Liver (tissue), 7 donors: ENCODE measurements at regions not wholly inside any gene's neighbourhood (a gene's known extent, or its start where the extent isn't known, plus 50 kb on each side); places are given as distances from the start of the nearest gene placed in this dataset.

Source experiments
- DNase-seq: peaks from one replicate; pipeline ENCODE4 v3.0.0-alpha.2; 2017; ENCODE audit warnings: low spot score
- H3K27ac ChIP-seq, 2 donors: one replicate each; pipeline ENCODE4 v1.7.0; 2013; ENCODE audit warnings: inconsistent platforms in 2 of 2, low read length in 2 of 2, control low read depth in 1 of 2, low read depth in 1 of 2, mild to moderate bottlenecking in 1 of 2
- H3K27me3 ChIP-seq, 4 donors: one replicate each; pipeline versions ENCODE4 v1.6.1 to v1.7.0; 2013; ENCODE audit warnings: low read length in 3 of 4, inconsistent platforms in 1 of 4, mild to moderate bottlenecking in 1 of 4, moderate library complexity in 1 of 4; ENCODE audit not compliant: control insufficient read depth in 4 of 4, insufficient read depth in 4 of 4
- H3K36me3 ChIP-seq, 4 donors: one replicate each; pipeline versions ENCODE4 v1.6.1 to v1.7.0; 2013; ENCODE audit warnings: low read length in 3 of 4, mild to moderate bottlenecking in 3 of 4, low read depth in 1 of 4, moderate library complexity in 1 of 4; ENCODE audit not compliant: control insufficient read depth in 4 of 4, insufficient read depth in 3 of 4
- H3K4me1 ChIP-seq, 4 donors: one replicate each; pipeline versions ENCODE4 v1.6.1 to v1.7.0; 2013; ENCODE audit warnings: low read length in 3 of 4, mild to moderate bottlenecking in 3 of 4, moderate library complexity in 1 of 4; ENCODE audit not compliant: control insufficient read depth in 4 of 4, insufficient read depth in 4 of 4
- H3K4me3 ChIP-seq, 3 donors: one replicate each; pipeline versions ENCODE4 v1.6.1 to v1.7.0; 2013; ENCODE audit warnings: low read length in 3 of 3, control low read depth in 1 of 3, low read depth in 1 of 3, mild to moderate bottlenecking in 1 of 3
- H3K9ac ChIP-seq, 2 donors: one replicate each; pipeline ENCODE4 v1.7.0; 2013; ENCODE audit warnings: low read length in 2 of 2, mild to moderate bottlenecking in 2 of 2, moderate library complexity in 2 of 2, control low read depth in 1 of 2, low read depth in 1 of 2
- H3K9me3 ChIP-seq, 4 donors: one replicate each; pipeline versions ENCODE4 v1.6.1 to v1.7.0; 2013; ENCODE audit warnings: low read length in 3 of 4; ENCODE audit not compliant: control insufficient read depth in 4 of 4
- ATF3 ChIP-seq: IDR thresholded peaks from 2 replicates; pipeline ENCODE4 v1.6.1; 2016; ENCODE audit warnings: antibody characterized with exemption
- EGR1 ChIP-seq, 2 donors: IDR thresholded peaks; 2 replicates each; pipeline ENCODE4 v1.6.1; 2016 to 2018; ENCODE audit warnings: antibody characterized with exemption in 2 of 2, low read depth in 2 of 2
- FOXA1 ChIP-seq: IDR thresholded peaks from 2 replicates; pipeline ENCODE4 v1.6.1; 2016; ENCODE audit warnings: antibody characterized with exemption
- FOXA2 ChIP-seq: IDR thresholded peaks from 2 replicates; pipeline ENCODE4 v1.6.1; 2016; ENCODE audit warnings: antibody characterized with exemption
- GABPA ChIP-seq, 2 donors: IDR thresholded peaks in 1 of 2; conservative IDR thresholded peaks in 1 of 2; 2 replicates each; pipeline ENCODE4 v1.6.1; 2016; ENCODE audit warnings: antibody characterized with exemption in 2 of 2, mild to moderate bottlenecking in 1 of 2, moderate library complexity in 1 of 2
- HNF4A ChIP-seq, 2 donors: conservative IDR thresholded peaks; 2 replicates each; pipeline ENCODE4 v1.6.1; 2016; ENCODE audit warnings: antibody characterized with exemption in 2 of 2, mild to moderate bottlenecking in 2 of 2
- HNF4G ChIP-seq: IDR thresholded peaks from 2 replicates; pipeline ENCODE4 v1.6.1; 2016; ENCODE audit warnings: antibody characterized with exemption
- JUND ChIP-seq, 2 donors: IDR thresholded peaks; 2 replicates each; pipeline ENCODE4 v1.6.1; 2016; ENCODE audit warnings: antibody characterized with exemption in 2 of 2
- MAX ChIP-seq: IDR thresholded peaks from 2 replicates; pipeline ENCODE4 v1.6.1; 2016; ENCODE audit warnings: antibody characterized with exemption
- NR2F2 ChIP-seq: IDR thresholded peaks from 2 replicates; pipeline ENCODE4 v1.6.1; 2016; ENCODE audit warnings: antibody characterized with exemption
- RAD21 ChIP-seq, 2 donors: IDR thresholded peaks; 2 replicates each; pipeline ENCODE4 v1.6.1; 2016; ENCODE audit warnings: antibody characterized with exemption in 2 of 2, mild to moderate bottlenecking in 2 of 2
- RXRA ChIP-seq, 2 donors: IDR thresholded peaks; 2 replicates each; pipeline ENCODE4 v1.6.1; 2017 to 2018; ENCODE audit warnings: antibody characterized with exemption in 2 of 2, mild to moderate bottlenecking in 1 of 2
- SP1 ChIP-seq: IDR thresholded peaks from 2 replicates; pipeline ENCODE4 v1.6.1; 2018; ENCODE audit warnings: antibody characterized with exemption, mild to moderate bottlenecking
- TAF1 ChIP-seq: conservative IDR thresholded peaks from 2 replicates; pipeline ENCODE4 v1.6.1; 2016; ENCODE audit warnings: antibody characterized with exemption, mild to moderate bottlenecking
- YY1 ChIP-seq: IDR thresholded peaks from 2 replicates; pipeline ENCODE4 v1.6.1; 2016; ENCODE audit warnings: antibody characterized with exemption, mild to moderate bottlenecking
- ZBTB33 ChIP-seq: IDR thresholded peaks from 2 replicates; pipeline ENCODE4 v1.6.1; 2016; ENCODE audit warnings: antibody characterized with exemption
- WGBS: extraction: QIAGEN DNeasy Blood & Tissue Kit; methylation state at CpG from one replicate; pipeline ENCODE4 v1.1.7; 2013; 5-methylcytosine and 5-hydroxymethylcytosine counted together
- donor health status: healthy.
- donor health status: healthy.
- donor health status: healthy.
- donor health status: healthy.

- TF ChIP-seq ZBTB33 (no peak), HNF4G (no peak), NR2F2 (no peak), JUND (IDR thresholded peaks at IDR 0.05) (no peak), MAX (no peak), GABPA (IDR thresholded peaks at IDR 0.05 in 1 of 2, conservative IDR thresholded peaks at IDR 0.05 in 1 of 2) (no peak), FOXA1 (no peak)
Measured at GRCh38 chrY:7826533-7826932, 915.0 kb upstream of the AMELY start (continued).

- Histone ChIP-seq H3K4me1 (no peaks in the 10 kb centered on the region), H3K27ac (no peak overlapping the region)
- 82% methylated on average over 1 of the region's 1 CpG for WGBS
Measured at GRCh38 chrY:7825874-7826273, 914.3 kb upstream of the AMELY start.

GRCh38 chrY:7821295-7822035 lies 909.9 kb upstream of the AMELY start:
- H3K4me1 ChIP-seq: no peaks in the 10 kb centered on the region
- DNase-seq: no peak
- H3K4me3 ChIP-seq: no peak overlapping the region
- no peaks in the 10 kb centered on the region for H3K27me3 ChIP-seq
- TF ChIP-seq RAD21 (IDR thresholded peaks at IDR 0.05) (no peak), EGR1 (IDR thresholded peaks at IDR 0.05; ENCODE audit: low read depth in 2 of 2) (no peak), YY1 (no peak), TAF1 (no peak), MAX (no peak), HNF4A (conservative IDR thresholded peaks at IDR 0.05) (no peak), FOXA1 (no peak), JUND (IDR thresholded peaks at IDR 0.05) (no peak), SP1 (no peak)
- no peaks in the 10 kb centered on the region for H3K9me3 ChIP-seq
- WGBS: 89% methylated on average over 2 of the region's 2 CpGs
- H3K27ac ChIP-seq: no peak overlapping the region
- H3K36me3 ChIP-seq: no peaks in the 10 kb centered on the region
- no peak overlapping the region for H3K9ac ChIP-seq

More at GRCh38 chrY:7825874-7826273, 914.3 kb upstream of the AMELY start:
- H3K27me3 ChIP-seq: no peaks in the 10 kb centered on the region
- no peaks in the 10 kb centered on the region for H3K9me3 ChIP-seq
- no peak overlapping the region for H3K9ac ChIP-seq
- no peak for TF ChIP-seq GABPA (IDR thresholded peaks at IDR 0.05 in 1 of 2, conservative IDR thresholded peaks at IDR 0.05 in 1 of 2)
- TF ChIP-seq YY1: no peak
- TF ChIP-seq RXRA (IDR thresholded peaks at IDR 0.05): no peak
- no peak for TF ChIP-seq SP1
- TF ChIP-seq HNF4G: no peak
- TF ChIP-seq EGR1 (IDR thresholded peaks at IDR 0.05; ENCODE audit: low read depth in 2 of 2): no peak
- TF ChIP-seq FOXA2: no peak
- TF ChIP-seq ATF3: no peak
- DNase-seq: no peak
- H3K36me3 ChIP-seq: no peaks in the 10 kb centered on the region
- H3K4me3 ChIP-seq: no peak overlapping the region
